GM12878 (cell line): ENCODE measurements at regions not wholly inside any gene's neighbourhood (a gene's known extent, or its start where the extent isn't known, plus 50 kb on each side); places are given as distances from the start of the nearest gene placed in this dataset.

Experiments
- ASH2L ChIP-seq: fragments of 300-600, 200-600 bp; sonication (generic); IDR thresholded peaks from 2 replicates; pipeline ENCODE4 v1.6.1; 2017; ENCODE audit warnings: low read depth, mild to moderate bottlenecking, borderline replicate concordance
- BMI1 ChIP-seq: fragments of 450-650 bp; IDR thresholded peaks from 2 replicates; pipeline ENCODE4 v1.6.1; 2016; ENCODE audit warnings: mild to moderate bottlenecking, moderate library complexity, borderline replicate concordance
- CBFB ChIP-seq: IDR thresholded peaks from 2 replicates; pipeline ENCODE4 v1.6.1; 2016; ENCODE audit warnings: antibody characterized with exemption, low read depth
- CBX5 ChIP-seq: sonication (generic); IDR thresholded peaks from 2 replicates; pipeline ENCODE4 v1.6.1; 2016; ENCODE audit warnings: low read depth, moderate library complexity, mild to moderate bottlenecking, inconsistent platforms
- CTCF ChIP-seq, 3 experiments: IDR thresholded peaks in 2 of 3; conservative IDR thresholded peaks in 1 of 3; 2 replicates each; pipeline ENCODE4 v1.5.1; 2011; ENCODE audit warnings: low read depth in 3 of 3, low read length in 3 of 3, mild to moderate bottlenecking in 3 of 3, control low read depth in 2 of 3, moderate library complexity in 2 of 3, inconsistent platforms in 1 of 3, mixed read lengths in 1 of 3; ENCODE audit not compliant: control insufficient read depth in 2 of 3, insufficient read depth in 1 of 3; ENCODE audit errors: extremely low read depth in 1 of 3
- DPF2 ChIP-seq: fragments of 450-650 bp; IDR thresholded peaks from 2 replicates; pipeline ENCODE4 v1.6.1; 2017; ENCODE audit warnings: mild to moderate bottlenecking
- E4F1 ChIP-seq: fragments of 450-650 bp; IDR thresholded peaks from 2 replicates; pipeline ENCODE4 v1.6.1; 2018; ENCODE audit warnings: borderline replicate concordance, mild to moderate bottlenecking; ENCODE audit not compliant: partially characterized antibody
- EGR1 ChIP-seq, 2 experiments: IDR thresholded peaks; 1 replicate in 1 of 2; 2 replicates in 1 of 2; pipeline ENCODE4 v1.6.1; 2011 to 2012; ENCODE audit warnings: low read depth in 2 of 2, low read length in 2 of 2, borderline replicate concordance in 1 of 2, mild to moderate bottlenecking in 1 of 2, moderate library complexity in 1 of 2
- ELK1 ChIP-seq: IDR thresholded peaks from 2 replicates; pipeline ENCODE4 v1.6.1; 2012; ENCODE audit warnings: low read depth, low read length, improper control_type of control experiment
- ESRRA ChIP-seq: IDR thresholded peaks from 2 replicates; pipeline ENCODE4 v1.6.1; 2012; ENCODE audit warnings: mild to moderate bottlenecking, low read length, improper control_type of control experiment
- MYB ChIP-seq: fragments of 150-350 bp; IDR thresholded peaks from 2 replicates; pipeline ENCODE4 v1.6.1; 2014; ENCODE audit warnings: mild to moderate bottlenecking, low read depth, low read length, borderline replicate concordance
- NFYB ChIP-seq: IDR thresholded peaks from 2 replicates; pipeline ENCODE4 v1.6.1; 2011; ENCODE audit warnings: low read depth, mild to moderate bottlenecking, low read length, improper control_type of control experiment, moderate library complexity; ENCODE audit not compliant: insufficient read depth
- NR2F1 ChIP-seq: fragments of 450-650 bp; conservative IDR thresholded peaks from 2 replicates; pipeline ENCODE4 v1.6.1; 2017; ENCODE audit warnings: mild to moderate bottlenecking
- PBX3 ChIP-seq: IDR thresholded peaks from 2 replicates; pipeline ENCODE4 v1.6.1; 2011; ENCODE audit warnings: mild to moderate bottlenecking, low read depth, low read length, moderate library complexity; ENCODE audit not compliant: insufficient replicate concordance
- POLR2A ChIP-seq: IDR thresholded peaks from 2 replicates; pipeline ENCODE4 v1.6.1; 2011; ENCODE audit warnings: low read depth, mild to moderate bottlenecking, low read length
- POLR2AphosphoS5 ChIP-seq: IDR thresholded peaks from 2 replicates; pipeline ENCODE4 v1.6.1; 2011; ENCODE audit warnings: mild to moderate bottlenecking, low read length, inconsistent platforms
- RB1 ChIP-seq: fragments of 450-650 bp; formaldehyde crosslinking; IDR thresholded peaks from 2 replicates; pipeline ENCODE4 v1.6.1; 2017; ENCODE audit warnings: mild to moderate bottlenecking, borderline replicate concordance
- RUNX3 ChIP-seq: IDR thresholded peaks from 2 replicates; pipeline ENCODE4 v1.6.1; 2012; ENCODE audit warnings: low read length, inconsistent platforms
- SMARCA5 ChIP-seq: fragments of 450-650 bp; IDR thresholded peaks from 2 replicates; pipeline ENCODE4 v1.6.1; 2017; ENCODE audit warnings: mild to moderate bottlenecking
- SREBF1 ChIP-seq: IDR thresholded peaks from 2 replicates; pipeline ENCODE4 v1.6.1; 2012; ENCODE audit warnings: mild to moderate bottlenecking, low read length
- TCF3 ChIP-seq: IDR thresholded peaks from 2 replicates; pipeline ENCODE4 v1.6.1; 2012; ENCODE audit warnings: low read depth, mild to moderate bottlenecking, low read length, borderline replicate concordance; ENCODE audit not compliant: insufficient read depth
- USF2 ChIP-seq: IDR thresholded peaks from 2 replicates; pipeline ENCODE4 v1.6.1; 2011; ENCODE audit warnings: low read depth, low read length, improper control_type of control experiment, borderline replicate concordance
- YBX1 ChIP-seq: fragments of 450-650 bp; IDR thresholded peaks from 2 replicates; pipeline ENCODE4 v1.6.1; 2016; ENCODE audit warnings: antibody characterized with exemption

- TF ChIP-seq CTCF (IDR thresholded peaks at IDR 0.05 in 2 of 3, conservative IDR thresholded peaks at IDR 0.05 in 1 of 3; ENCODE audit: control insufficient read depth in 2 of 3, extremely low read depth in 1 of 3, insufficient read depth in 1 of 3, low read depth in 3 of 3, low read length in 3 of 3): peak; percentile 78 to 98 (median 91)
- TF ChIP-seq USF2: no peak
- no peak for TF ChIP-seq ASH2L
- TF ChIP-seq POLR2AphosphoS5: no peak
- no peak for TF ChIP-seq BMI1
- TF ChIP-seq EGR1 (IDR thresholded peaks at IDR 0.05; ENCODE audit: borderline replicate concordance in 1 of 2, low read depth in 2 of 2, low read length in 2 of 2): peak in 1 of 2 experiments; percentile 47; a peak in 1 of 3 replicates
- no peak for TF ChIP-seq SREBF1
- peak; percentile 82 for TF ChIP-seq SMARCA5
- TF ChIP-seq CBX5: no peak
- TF ChIP-seq CBFB: no peak
- TF ChIP-seq TCF3: 0 out of 2 replicates have a peak, but pooled peaks have one; percentile 44
- TF ChIP-seq ELK1: no peak
- TF ChIP-seq RUNX3: no peak
- TF ChIP-seq YBX1: no peak
- no peak for TF ChIP-seq E4F1
- peak; percentile 42; the same call in 1 of the 2 replicates for TF ChIP-seq RB1
- TF ChIP-seq DPF2: no peak
- TF ChIP-seq NFYB: no peak
- no peak for TF ChIP-seq ESRRA
- TF ChIP-seq NR2F1: no peak
- no peak for TF ChIP-seq POLR2A
- TF ChIP-seq PBX3: no peak
- no peak for TF ChIP-seq MYB
Observed at GRCh38 chr1:54488779-54489626, 59.0 kb upstream of the ACOT11 start (continued).
